Endothelial cell (in vitro differentiated cells): ENCODE measurements at regions not wholly inside any gene's neighbourhood (a gene's known extent, or its start where the extent isn't known, plus 50 kb on each side); places are given as distances from the start of the nearest gene placed in this dataset.

ENCODE experiments used
- DNase-seq: peaks from one replicate; pipeline ENCODE4 v3.0.0; 2021; ENCODE audit warnings: low spot score
- H3K27ac Mint-ChIP-seq: one replicate; pipeline ENCODE4 v1.8.0; 2021; ENCODE audit warnings: mixed read lengths, inconsistent platforms; ENCODE audit not compliant: unreplicated experiment
- H3K27me3 Mint-ChIP-seq: one replicate; pipeline ENCODE4 v1.8.0; 2021; ENCODE audit warnings: mild to moderate bottlenecking, moderate library complexity, mixed read lengths, inconsistent platforms; ENCODE audit not compliant: unreplicated experiment
- H3K36me3 Mint-ChIP-seq: one replicate; pipeline ENCODE4 v1.8.0; 2021; ENCODE audit warnings: mild to moderate bottlenecking, low read depth, mixed read lengths, inconsistent platforms; ENCODE audit not compliant: unreplicated experiment
- H3K4me1 Mint-ChIP-seq: one replicate; pipeline ENCODE4 v1.8.0; 2021; ENCODE audit warnings: mild to moderate bottlenecking, mixed read lengths, inconsistent platforms; ENCODE audit not compliant: unreplicated experiment
- H3K4me3 Mint-ChIP-seq: one replicate; pipeline ENCODE4 v1.8.0; 2021; ENCODE audit warnings: mild to moderate bottlenecking, mixed read lengths, inconsistent platforms; ENCODE audit not compliant: unreplicated experiment
- H3K9me3 Mint-ChIP-seq: one replicate; pipeline ENCODE4 v1.8.0; 2021; ENCODE audit warnings: mixed read lengths, inconsistent platforms; ENCODE audit not compliant: unreplicated experiment
- CTCF ChIP-seq: fragments of 200-600 bp; sonication (generic); IDR thresholded peaks from one replicate; pipeline ENCODE4 v1.5.0; 2021; ENCODE audit warnings: antibody characterized with exemption; ENCODE audit not compliant: unreplicated experiment

GRCh38 chr5:2910401-2911175 lies 159.1 kb upstream of the IRX2 start:
- no peaks in the 10 kb centered on the region for H3K4me1 Mint-ChIP-seq
- H3K27me3 Mint-ChIP-seq, result peaks cover 8% of the 10 kb centered on the region
- no peaks in the 10 kb centered on the region for H3K9me3 Mint-ChIP-seq
- no peak for DNase-seq
- H3K36me3 Mint-ChIP-seq, result no peaks in the 10 kb centered on the region
- H3K4me3 Mint-ChIP-seq, result no peak overlapping the region
- H3K27ac Mint-ChIP-seq, result no peak overlapping the region
- no peak for TF ChIP-seq CTCF

- H3K4me1 Mint-ChIP-seq, result no peaks in the 10 kb centered on the region
- no peak overlapping the region for H3K4me3 Mint-ChIP-seq
- TF ChIP-seq CTCF, result no peak
- peaks cover 6% of the 10 kb centered on the region for H3K27me3 Mint-ChIP-seq
- no peak for DNase-seq
- peaks cover 3% of the 10 kb centered on the region for H3K36me3 Mint-ChIP-seq
- no peaks in the 10 kb centered on the region for H3K9me3 Mint-ChIP-seq
- no peak overlapping the region for H3K27ac Mint-ChIP-seq
Measured at GRCh38 chr5:2909035-2909434, 157.6 kb upstream of the IRX2 start.

GRCh38 chr5:2908086-2908485 lies 156.6 kb upstream of the IRX2 start:
- no peak for DNase-seq
- Mint-ChIP-seq H3K27ac (no peak overlapping the region), H3K9me3 (peaks cover 4% of the 10 kb centered on the region), H3K4me3 (no peak overlapping the region), H3K27me3 (peaks cover 4% of the 10 kb centered on the region), H3K36me3 (peaks cover 3% of the 10 kb centered on the region), H3K4me1 (no peaks in the 10 kb centered on the region)
- TF ChIP-seq CTCF, result no peak

DNA sequence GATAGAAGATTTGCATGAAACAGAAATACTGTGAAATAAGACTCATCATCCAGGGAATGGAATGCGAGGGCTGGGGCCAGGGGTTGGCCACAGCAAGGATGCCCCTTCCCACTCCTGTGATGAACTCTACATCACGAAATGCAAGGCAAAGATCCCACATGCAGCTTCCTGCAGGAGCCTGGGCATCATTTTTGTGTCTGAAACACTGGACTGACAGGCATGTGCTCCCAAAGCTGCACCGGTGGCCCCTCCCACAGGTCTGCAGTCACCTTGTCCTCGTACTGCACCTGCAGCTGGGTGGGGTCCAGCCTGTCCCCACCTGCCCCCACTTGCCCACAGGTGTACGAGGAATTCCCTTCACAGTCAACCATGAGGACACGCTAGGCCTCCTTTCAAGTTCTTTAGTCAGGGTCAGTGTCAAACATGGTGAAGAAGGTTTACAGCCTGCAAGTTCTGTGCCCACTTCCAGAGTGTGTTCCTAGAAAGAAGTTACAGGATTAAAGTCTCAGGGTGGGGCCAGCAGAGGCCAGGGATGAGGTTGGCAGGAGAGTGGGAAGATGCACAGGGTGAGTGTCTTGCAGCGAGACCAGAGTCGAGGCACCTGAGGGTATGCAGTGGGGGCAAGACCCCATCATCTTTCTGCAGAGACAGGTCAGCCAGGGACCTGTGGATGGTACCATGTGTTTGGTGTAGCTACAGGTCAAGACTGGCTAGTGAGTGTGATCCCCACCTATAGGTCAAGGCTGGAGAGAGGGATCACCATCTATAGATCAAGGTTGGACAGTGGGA lies 155.0 kb upstream of the IRX2 start:
- no peak overlapping the region for H3K27ac Mint-ChIP-seq
- no peak for TF ChIP-seq CTCF
- H3K9me3 Mint-ChIP-seq, result peaks cover 8% of the 10 kb centered on the region
- H3K4me1 Mint-ChIP-seq, result peaks cover 5% of the 10 kb centered on the region
- H3K36me3 Mint-ChIP-seq, result peaks cover 3% of the 10 kb centered on the region
- H3K4me3 Mint-ChIP-seq, result no peak overlapping the region
- H3K27me3 Mint-ChIP-seq, result peaks cover 7% of the 10 kb centered on the region
- no peak for DNase-seq

DNA sequence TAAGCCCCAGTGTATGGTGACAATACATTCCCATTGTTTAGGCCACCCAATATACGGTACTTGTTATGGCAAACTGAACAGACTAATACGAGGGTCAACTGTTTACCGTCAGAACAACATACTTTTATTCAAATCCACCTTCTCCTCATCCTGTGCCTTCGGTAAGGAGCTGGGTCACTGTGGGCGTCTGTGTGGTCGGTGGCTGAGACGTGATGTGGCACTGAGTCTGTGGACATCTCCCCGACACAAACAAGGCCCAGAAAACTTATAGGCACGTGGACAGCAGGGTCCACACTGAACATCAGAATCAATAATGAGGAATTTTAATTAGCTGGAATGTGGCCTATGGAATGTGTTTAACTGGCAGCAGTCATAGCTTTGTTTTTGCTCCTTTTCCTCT lies 154.3 kb upstream of the IRX2 start:
- H3K4me3 Mint-ChIP-seq, result no peak overlapping the region
- no peak for DNase-seq
- peaks cover 16% of the 10 kb centered on the region for H3K9me3 Mint-ChIP-seq
- no peak for TF ChIP-seq CTCF
- H3K4me1 Mint-ChIP-seq, result peaks cover 6% of the 10 kb centered on the region
- H3K27ac Mint-ChIP-seq, result no peak overlapping the region
- H3K27me3 Mint-ChIP-seq, result peaks cover 8% of the 10 kb centered on the region
- H3K36me3 Mint-ChIP-seq, result peaks cover 3% of the 10 kb centered on the region
